Ishikawa (cell line): ENCODE measurements at regions not wholly inside any gene's neighbourhood (a gene's known extent, or its start where the extent isn't known, plus 50 kb on each side); places are given as distances from the start of the nearest gene placed in this dataset.

Source experiments
- CEBPB ChIP-seq: IDR thresholded peaks from 2 replicates; pipeline ENCODE4 v1.6.1; 2012
- CREB1 ChIP-seq: IDR thresholded peaks from 2 replicates; pipeline ENCODE4 v1.6.1; 2012; ENCODE audit warnings: low read depth
- EGR1 ChIP-seq: IDR thresholded peaks from 2 replicates; pipeline ENCODE4 v1.6.1; 2012
- EP300 ChIP-seq: IDR thresholded peaks from 2 replicates; pipeline ENCODE4 v1.6.1; 2012; ENCODE audit warnings: borderline replicate concordance
- FOXM1 ChIP-seq: IDR thresholded peaks from 2 replicates; pipeline ENCODE4 v1.6.1; 2012; ENCODE audit warnings: low read depth, borderline replicate concordance
- RAD21 ChIP-seq: IDR thresholded peaks from 2 replicates; pipeline ENCODE4 v1.6.1; 2012; ENCODE audit warnings: low read depth
- TAF1 ChIP-seq: IDR thresholded peaks from 2 replicates; pipeline ENCODE4 v1.6.1; 2012; ENCODE audit warnings: low read depth, mild to moderate bottlenecking
- TCF12 ChIP-seq: IDR thresholded peaks from 2 replicates; pipeline ENCODE4 v1.6.1; 2012; ENCODE audit warnings: low read depth
- YY1 ChIP-seq: IDR thresholded peaks from 2 replicates; pipeline ENCODE4 v1.6.1; 2012; ENCODE audit warnings: low read depth
- ZBTB7A ChIP-seq: IDR thresholded peaks from 2 replicates; pipeline ENCODE4 v1.6.1; 2012; ENCODE audit warnings: low read depth
- TF ChIP-seq, protein P1 (sequence below): IDR thresholded peaks from 2 replicates; pipeline ENCODE4 v1.6.1; 2012
- TF ChIP-seq, protein P2 (sequence below): IDR thresholded peaks from 2 replicates; pipeline ENCODE4 v1.6.1; 2012; ENCODE audit warnings: low read depth, mild to moderate bottlenecking
- TF ChIP-seq, protein P3 (sequence below): IDR thresholded peaks from 2 replicates; pipeline ENCODE4 v1.6.1; 2012

DNA sequence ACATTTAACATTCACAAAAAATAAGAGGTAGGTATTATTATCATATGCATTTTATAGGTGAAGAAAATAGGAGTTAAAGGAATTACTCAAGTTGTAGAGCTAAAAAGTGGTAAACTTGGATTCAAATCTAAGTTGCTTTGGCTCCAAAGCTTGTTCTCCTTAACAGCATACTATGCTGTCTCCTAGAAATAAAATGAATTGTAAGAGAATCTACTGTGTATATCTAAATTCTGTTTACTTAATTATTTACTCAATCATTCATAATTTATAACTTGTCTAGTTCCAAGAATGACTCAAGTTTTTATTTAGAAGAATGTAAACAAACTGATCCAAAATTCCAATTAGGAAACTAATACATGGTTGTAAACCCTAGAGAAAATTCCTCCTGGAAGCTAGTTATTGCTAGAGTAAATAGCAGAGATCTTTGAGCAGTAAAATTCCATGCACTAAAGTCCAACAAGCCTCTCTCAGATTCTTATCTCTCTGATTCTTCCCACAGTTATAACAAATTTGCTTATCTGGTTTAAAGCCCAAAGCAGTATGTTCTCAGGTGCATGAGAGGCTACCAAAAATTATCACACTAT, 132.5 kb upstream of the DPT start:
- TF ChIP-seq EP300, result no peak
- TF ChIP-seq, protein P1, sequence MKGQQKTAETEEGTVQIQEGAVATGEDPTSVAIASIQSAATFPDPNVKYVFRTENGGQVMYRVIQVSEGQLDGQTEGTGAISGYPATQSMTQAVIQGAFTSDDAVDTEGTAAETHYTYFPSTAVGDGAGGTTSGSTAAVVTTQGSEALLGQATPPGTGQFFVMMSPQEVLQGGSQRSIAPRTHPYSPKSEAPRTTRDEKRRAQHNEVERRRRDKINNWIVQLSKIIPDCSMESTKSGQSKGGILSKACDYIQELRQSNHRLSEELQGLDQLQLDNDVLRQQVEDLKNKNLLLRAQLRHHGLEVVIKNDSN, result no peak
- TF ChIP-seq, protein P2, sequence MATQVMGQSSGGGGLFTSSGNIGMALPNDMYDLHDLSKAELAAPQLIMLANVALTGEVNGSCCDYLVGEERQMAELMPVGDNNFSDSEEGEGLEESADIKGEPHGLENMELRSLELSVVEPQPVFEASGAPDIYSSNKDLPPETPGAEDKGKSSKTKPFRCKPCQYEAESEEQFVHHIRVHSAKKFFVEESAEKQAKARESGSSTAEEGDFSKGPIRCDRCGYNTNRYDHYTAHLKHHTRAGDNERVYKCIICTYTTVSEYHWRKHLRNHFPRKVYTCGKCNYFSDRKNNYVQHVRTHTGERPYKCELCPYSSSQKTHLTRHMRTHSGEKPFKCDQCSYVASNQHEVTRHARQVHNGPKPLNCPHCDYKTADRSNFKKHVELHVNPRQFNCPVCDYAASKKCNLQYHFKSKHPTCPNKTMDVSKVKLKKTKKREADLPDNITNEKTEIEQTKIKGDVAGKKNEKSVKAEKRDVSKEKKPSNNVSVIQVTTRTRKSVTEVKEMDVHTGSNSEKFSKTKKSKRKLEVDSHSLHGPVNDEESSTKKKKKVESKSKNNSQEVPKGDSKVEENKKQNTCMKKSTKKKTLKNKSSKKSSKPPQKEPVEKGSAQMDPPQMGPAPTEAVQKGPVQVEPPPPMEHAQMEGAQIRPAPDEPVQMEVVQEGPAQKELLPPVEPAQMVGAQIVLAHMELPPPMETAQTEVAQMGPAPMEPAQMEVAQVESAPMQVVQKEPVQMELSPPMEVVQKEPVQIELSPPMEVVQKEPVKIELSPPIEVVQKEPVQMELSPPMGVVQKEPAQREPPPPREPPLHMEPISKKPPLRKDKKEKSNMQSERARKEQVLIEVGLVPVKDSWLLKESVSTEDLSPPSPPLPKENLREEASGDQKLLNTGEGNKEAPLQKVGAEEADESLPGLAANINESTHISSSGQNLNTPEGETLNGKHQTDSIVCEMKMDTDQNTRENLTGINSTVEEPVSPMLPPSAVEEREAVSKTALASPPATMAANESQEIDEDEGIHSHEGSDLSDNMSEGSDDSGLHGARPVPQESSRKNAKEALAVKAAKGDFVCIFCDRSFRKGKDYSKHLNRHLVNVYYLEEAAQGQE, result no peak
- no peak for TF ChIP-seq TAF1
- no peak for TF ChIP-seq CREB1
- no peak for TF ChIP-seq RAD21
- TF ChIP-seq CEBPB, result no peak
- no peak for TF ChIP-seq FOXM1
- TF ChIP-seq, protein P3, sequence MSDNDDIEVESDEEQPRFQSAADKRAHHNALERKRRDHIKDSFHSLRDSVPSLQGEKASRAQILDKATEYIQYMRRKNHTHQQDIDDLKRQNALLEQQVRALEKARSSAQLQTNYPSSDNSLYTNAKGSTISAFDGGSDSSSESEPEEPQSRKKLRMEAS, result no peak
- no peak for TF ChIP-seq EGR1
- no peak for TF ChIP-seq YY1
- no peak for TF ChIP-seq ZBTB7A
- no peak for TF ChIP-seq TCF12
